HEK293T (cell line): ENCODE measurements at regions not wholly inside any gene's neighbourhood (a gene's known extent, or its start where the extent isn't known, plus 50 kb on each side); places are given as distances from the start of the nearest gene placed in this dataset.

Experiments used
- ARNT ChIP-seq: fragments of 450-650 bp; IDR thresholded peaks from 2 replicates; pipeline ENCODE4 v1.6.1; 2017; ENCODE audit warnings: mild to moderate bottlenecking
- ELF4 ChIP-seq: fragments of 450-650 bp; IDR thresholded peaks from 2 replicates; pipeline ENCODE4 v1.6.1; 2017; ENCODE audit warnings: antibody characterized with exemption
- FOXA1 ChIP-seq: fragments of 450-650 bp; IDR thresholded peaks from 2 replicates; pipeline ENCODE4 v1.6.1; 2016; ENCODE audit warnings: mild to moderate bottlenecking
- SP1 ChIP-seq: fragments of 450-650 bp; IDR thresholded peaks from 2 replicates; pipeline ENCODE4 v1.6.1; 2017

DNA sequence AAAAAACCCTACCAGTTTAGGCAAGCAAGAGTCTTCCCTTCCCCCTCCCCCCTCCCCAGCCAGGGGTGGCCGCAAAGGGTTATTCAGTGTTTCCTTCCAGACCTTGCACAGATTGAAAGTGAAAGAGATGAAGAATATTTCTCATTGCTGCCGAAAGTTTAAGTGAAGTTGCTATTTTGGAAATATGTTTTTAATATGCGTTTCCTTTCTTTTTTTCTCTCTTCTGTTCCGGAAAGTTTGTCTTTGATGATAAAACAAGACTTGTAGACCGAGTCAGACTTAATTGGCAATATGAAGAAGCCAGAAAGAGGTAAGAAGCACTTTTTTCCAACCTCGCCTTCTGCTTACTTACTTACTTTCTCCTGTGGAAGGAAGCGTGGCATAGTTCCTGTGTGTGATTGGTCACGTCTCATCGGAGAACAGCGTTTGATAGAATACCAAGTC is 58.5 kb upstream of the CLCN4 start:
- TF ChIP-seq ELF4 (no peak), FOXA1 (no peak), SP1 (no peak), ARNT (no peak)
